DOHH2 (cell line): ENCODE measurements at regions not wholly inside any gene's neighbourhood (a gene's known extent, or its start where the extent isn't known, plus 50 kb on each side); places are given as distances from the start of the nearest gene placed in this dataset.

Experiments
- H3F3A ChIP-seq: fragments of 200-600 bp; sonication (generic), shearing (Covaris generic); 2 replicates; pipeline ENCODE4 v1.6.0; 2016; ENCODE audit warnings: antibody characterized with exemption, mild to moderate bottlenecking; ENCODE audit not compliant: control insufficient read depth, insufficient read depth
- H3K27ac ChIP-seq: fragments of 200-600 bp; sonication (generic); 2 replicates; pipeline ENCODE4 v1.5.1; 2014; ENCODE audit warnings: low read depth, mild to moderate bottlenecking, low read length, moderate library complexity
- H3K27me3 ChIP-seq: fragments of 200-600 bp; sonication (generic); 2 replicates; pipeline ENCODE4 v1.6.1; 2014; ENCODE audit warnings: mild to moderate bottlenecking, low read length, mixed read lengths; ENCODE audit not compliant: control insufficient read depth
- H3K36me3 ChIP-seq: fragments of 200-600 bp; sonication (generic); 2 replicates; pipeline ENCODE4 v1.6.1; 2014; ENCODE audit warnings: mild to moderate bottlenecking, low read length, moderate library complexity, mixed read lengths; ENCODE audit not compliant: control insufficient read depth
- H3K4me1 ChIP-seq: fragments of 200-600 bp; sonication (generic); 2 replicates; pipeline ENCODE4 v1.6.1; 2014; ENCODE audit warnings: mild to moderate bottlenecking, low read length, mixed read lengths; ENCODE audit not compliant: control insufficient read depth
- H3K4me2 ChIP-seq: fragments of 200-600 bp; sonication (generic); 2 replicates; pipeline ENCODE4 v1.6.0; 2014; ENCODE audit warnings: mild to moderate bottlenecking, low read length, moderate library complexity
- H3K4me3 ChIP-seq: fragments of 200-600 bp; sonication (generic); 2 replicates; pipeline ENCODE4 v1.5.1; 2014; ENCODE audit warnings: mild to moderate bottlenecking, low read length, mixed read lengths
- H3K79me2 ChIP-seq: fragments of 200-600 bp; sonication (generic); 2 replicates; pipeline ENCODE4 v1.6.1; 2014; ENCODE audit warnings: mild to moderate bottlenecking, low read length, mixed read lengths; ENCODE audit not compliant: control insufficient read depth
- H3K9me2 ChIP-seq: fragments of 200-600 bp; sonication (generic); replicated peaks from 2 replicates; pipeline ENCODE4 v1.6.1; 2014; ENCODE audit warnings: mild to moderate bottlenecking, low read length, mixed read lengths; ENCODE audit not compliant: control insufficient read depth
- H3K9me3 ChIP-seq: fragments of 200-600 bp; sonication (generic); 2 replicates; pipeline ENCODE4 v1.6.1; 2014; ENCODE audit warnings: antibody characterized with exemption, low read length, mixed read lengths; ENCODE audit not compliant: control insufficient read depth, insufficient read depth
- H4K20me1 ChIP-seq: fragments of 200-600 bp; sonication (generic); 2 replicates; pipeline ENCODE4 v1.6.0; 2014; ENCODE audit warnings: low read depth, mild to moderate bottlenecking, antibody characterized with exemption, low read length, moderate library complexity; ENCODE audit not compliant: control insufficient read depth, insufficient read depth
- CTCF ChIP-seq: fragments of 200-600 bp; sonication (generic); IDR thresholded peaks from one replicate; pipeline ENCODE4 v1.5.1; 2014; ENCODE audit warnings: antibody characterized with exemption, mild to moderate bottlenecking, low read depth, low read length; ENCODE audit not compliant: poor library complexity, severe bottlenecking
- EZH2phosphoT487 ChIP-seq: fragments of 200-600 bp; sonication (generic); IDR thresholded peaks from 2 replicates; pipeline ENCODE4 v1.6.1; 2017; ENCODE audit warnings: borderline replicate concordance, mild to moderate bottlenecking, antibody characterized with exemption, low read length, moderate library complexity, mixed read lengths

- Histone ChIP-seq H3F3A (no peaks in the 10 kb centered on the region), H3K36me3 (no peaks in the 10 kb centered on the region), H3K27me3 (no peaks in the 10 kb centered on the region), H3K9me2 (no peaks in the 10 kb centered on the region), H3K4me2 (no peak overlapping the region), H3K4me3 (no peak overlapping the region), H3K27ac (no peak overlapping the region), H3K79me2 (no peaks in the 10 kb centered on the region), H4K20me1 (no peaks in the 10 kb centered on the region), H3K4me1 (no peaks in the 10 kb centered on the region), H3K9me3 (no peaks in the 10 kb centered on the region)
- TF ChIP-seq EZH2phosphoT487 (no peak), CTCF (no peak)
Measured at GRCh38 chr11:70863186-70863585, 389.2 kb downstream of the SHANK2 start.

- Histone ChIP-seq H3K9me3 (no peaks in the 10 kb centered on the region), H4K20me1 (no peaks in the 10 kb centered on the region), H3K4me1 (no peaks in the 10 kb centered on the region), H3F3A (no peaks in the 10 kb centered on the region), H3K9me2 (no peaks in the 10 kb centered on the region), H3K4me3 (no peak overlapping the region), H3K27me3 (no peaks in the 10 kb centered on the region), H3K36me3 (no peaks in the 10 kb centered on the region), H3K4me2 (no peak overlapping the region), H3K79me2 (no peaks in the 10 kb centered on the region), H3K27ac (no peak overlapping the region)
- TF ChIP-seq CTCF (no peak), EZH2phosphoT487 (no peak)
Measured at GRCh38 chr11:70863993-70864392, 388.4 kb downstream of the SHANK2 start.

DNA sequence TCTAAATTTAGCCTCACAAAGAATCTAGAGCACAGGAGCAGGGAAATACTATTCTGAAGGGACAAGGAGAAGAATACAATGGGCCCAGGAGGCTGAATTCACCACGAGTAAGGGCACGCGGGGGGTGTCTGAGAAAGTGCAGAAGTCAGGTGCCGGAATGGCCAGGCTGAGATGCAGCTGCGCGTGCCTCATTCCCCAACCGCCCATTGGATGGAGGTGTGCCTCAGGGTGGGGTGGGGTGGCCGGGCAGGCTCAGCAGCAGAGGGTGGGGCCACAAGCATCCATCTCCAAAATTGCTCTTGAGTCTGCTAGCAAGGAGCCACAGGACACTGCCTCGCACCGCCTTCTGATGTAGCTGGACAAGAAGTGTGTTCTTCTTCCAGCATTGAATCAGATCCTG, 387.0 kb downstream of the SHANK2 start:
- Histone ChIP-seq H3K36me3 (no peaks in the 10 kb centered on the region), H3K4me2 (no peak overlapping the region), H3K27me3 (no peaks in the 10 kb centered on the region), H3K9me3 (no peaks in the 10 kb centered on the region), H4K20me1 (no peaks in the 10 kb centered on the region), H3K4me3 (no peak overlapping the region), H3K79me2 (no peaks in the 10 kb centered on the region), H3F3A (no peaks in the 10 kb centered on the region), H3K9me2 (no peaks in the 10 kb centered on the region), H3K27ac (no peak overlapping the region), H3K4me1 (no peaks in the 10 kb centered on the region)
- no peak for TF ChIP-seq CTCF
- TF ChIP-seq EZH2phosphoT487 = no peak

DNA sequence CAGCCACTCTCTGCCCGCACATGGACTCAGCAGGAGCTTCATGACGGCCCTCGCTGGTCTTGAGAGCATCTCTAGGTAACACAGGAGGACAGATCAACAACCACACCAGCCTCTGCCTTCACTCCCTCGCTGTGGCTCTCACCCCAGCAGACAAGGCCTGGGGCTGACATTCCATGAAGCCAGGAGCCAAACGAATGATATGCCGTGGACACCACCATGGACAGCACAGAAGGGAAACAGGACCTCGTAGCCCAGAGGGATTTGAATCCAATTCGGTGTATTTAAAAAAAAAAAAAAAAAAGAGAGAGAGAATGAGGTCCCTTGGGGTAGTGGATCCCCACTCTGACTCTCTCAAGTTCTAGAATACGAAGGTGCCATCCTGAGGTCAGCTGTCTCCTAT, 385.5 kb downstream of the SHANK2 start:
- Histone ChIP-seq H3K27ac (no peak overlapping the region), H3K4me2 (no peak overlapping the region), H3F3A (no peaks in the 10 kb centered on the region), H3K36me3 (no peaks in the 10 kb centered on the region), H3K79me2 (no peaks in the 10 kb centered on the region), H3K27me3 (no peaks in the 10 kb centered on the region), H3K4me3 (no peak overlapping the region), H3K9me3 (no peaks in the 10 kb centered on the region), H3K9me2 (no peaks in the 10 kb centered on the region), H4K20me1 (no peaks in the 10 kb centered on the region), H3K4me1 (no peaks in the 10 kb centered on the region)
- no peak for TF ChIP-seq CTCF
- no peak for TF ChIP-seq EZH2phosphoT487
